GM12865 (cell line): ENCODE measurements at regions not wholly inside any gene's neighbourhood (a gene's known extent, or its start where the extent isn't known, plus 50 kb on each side); places are given as distances from the start of the nearest gene placed in this dataset.

Experiments used
- DNase-seq: peaks from one replicate; pipeline ENCODE4 v3.0.0; 2010; ENCODE audit warnings: low read depth
- H3K4me3 ChIP-seq: 2 replicates; pipeline ENCODE4 v1.5.1; 2011; ENCODE audit warnings: mild to moderate bottlenecking, low read depth, low read length, control low read depth
- TF ChIP-seq, protein P1 (sequence below): IDR thresholded peaks from 2 replicates; pipeline ENCODE4 v1.5.1; 2011; ENCODE audit warnings: low read length, control low read depth, low read depth, inconsistent platforms; ENCODE audit not compliant: insufficient read depth; ENCODE audit errors: missing control alignments

DNA sequence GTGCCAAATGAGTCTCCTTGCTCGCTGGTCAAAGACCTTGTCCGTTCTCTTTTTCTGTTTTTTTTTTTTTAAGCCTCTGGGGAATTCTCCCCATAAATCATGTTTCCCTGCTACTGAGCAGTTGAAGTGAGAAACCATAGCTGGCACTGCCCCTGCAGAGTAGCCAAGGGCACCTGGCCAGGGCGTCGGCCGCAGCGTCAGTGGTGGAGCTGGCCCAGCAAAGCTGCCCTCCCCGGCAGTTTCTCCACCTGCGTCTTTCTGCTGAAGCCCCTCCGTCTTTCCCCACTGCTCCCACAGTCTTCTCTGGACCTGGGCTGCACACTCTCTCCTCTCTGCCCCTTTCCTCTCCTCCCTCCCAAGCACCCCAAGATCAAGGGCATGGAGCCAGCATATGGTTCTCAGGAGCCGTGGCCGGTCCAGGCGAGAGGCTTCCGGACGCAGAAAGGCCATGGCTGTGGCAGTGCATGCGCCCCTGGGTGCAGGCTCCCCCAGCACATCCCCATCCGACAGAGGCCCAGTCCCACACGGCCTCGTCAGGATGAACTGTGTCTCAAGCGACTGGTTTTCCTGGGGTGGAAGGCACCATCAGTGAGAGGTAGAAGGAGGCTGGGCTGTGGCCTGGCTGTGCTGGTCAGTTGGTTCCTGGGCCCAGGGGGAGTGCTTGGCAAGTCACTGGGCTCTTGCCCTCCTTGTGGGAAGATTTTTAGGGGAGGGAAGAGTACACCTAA is 218.1 kb downstream of the ERMARD start:
- TF ChIP-seq, protein P1, sequence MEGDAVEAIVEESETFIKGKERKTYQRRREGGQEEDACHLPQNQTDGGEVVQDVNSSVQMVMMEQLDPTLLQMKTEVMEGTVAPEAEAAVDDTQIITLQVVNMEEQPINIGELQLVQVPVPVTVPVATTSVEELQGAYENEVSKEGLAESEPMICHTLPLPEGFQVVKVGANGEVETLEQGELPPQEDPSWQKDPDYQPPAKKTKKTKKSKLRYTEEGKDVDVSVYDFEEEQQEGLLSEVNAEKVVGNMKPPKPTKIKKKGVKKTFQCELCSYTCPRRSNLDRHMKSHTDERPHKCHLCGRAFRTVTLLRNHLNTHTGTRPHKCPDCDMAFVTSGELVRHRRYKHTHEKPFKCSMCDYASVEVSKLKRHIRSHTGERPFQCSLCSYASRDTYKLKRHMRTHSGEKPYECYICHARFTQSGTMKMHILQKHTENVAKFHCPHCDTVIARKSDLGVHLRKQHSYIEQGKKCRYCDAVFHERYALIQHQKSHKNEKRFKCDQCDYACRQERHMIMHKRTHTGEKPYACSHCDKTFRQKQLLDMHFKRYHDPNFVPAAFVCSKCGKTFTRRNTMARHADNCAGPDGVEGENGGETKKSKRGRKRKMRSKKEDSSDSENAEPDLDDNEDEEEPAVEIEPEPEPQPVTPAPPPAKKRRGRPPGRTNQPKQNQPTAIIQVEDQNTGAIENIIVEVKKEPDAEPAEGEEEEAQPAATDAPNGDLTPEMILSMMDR, result no peak
- no peak overlapping the region for H3K4me3 ChIP-seq
- no peak for DNase-seq

DNA sequence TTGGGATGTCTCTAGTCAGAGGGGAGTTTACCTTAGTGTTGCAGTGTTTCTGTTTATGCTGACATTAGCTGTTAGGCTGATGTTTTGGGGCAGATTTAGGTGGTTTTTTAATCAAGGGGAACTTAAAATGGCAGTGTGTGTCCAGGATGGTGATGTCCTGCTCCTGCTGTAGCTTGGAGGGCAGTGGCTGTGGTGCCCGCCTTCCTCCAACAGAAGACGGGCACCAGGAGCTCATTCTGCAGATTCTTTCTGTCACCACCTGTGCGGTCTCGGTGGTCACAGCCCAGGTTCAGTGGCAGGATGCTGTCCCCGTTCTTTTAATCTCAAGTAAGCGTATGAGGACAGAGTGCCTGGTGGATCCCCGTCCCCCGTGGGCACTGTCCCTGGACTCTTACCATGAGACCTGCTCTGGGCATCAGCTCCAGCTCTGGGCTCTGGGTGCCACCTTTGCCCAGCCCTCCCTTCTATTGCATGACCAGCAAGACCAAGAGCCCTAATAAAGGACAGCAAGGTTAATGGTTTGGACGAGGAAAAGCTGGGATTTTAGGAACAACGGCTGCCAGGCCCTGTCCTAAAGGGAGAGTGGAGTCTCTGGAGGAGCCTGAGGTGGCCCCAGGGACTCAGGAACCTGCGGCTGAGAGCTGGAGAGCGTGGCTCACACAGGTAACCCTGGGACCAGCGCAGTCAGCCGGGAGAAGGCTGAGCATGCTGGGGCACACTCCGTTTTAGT is 217.3 kb downstream of the ERMARD start:
- no peak for DNase-seq
- H3K4me3 ChIP-seq, result no peak overlapping the region
- TF ChIP-seq, protein P1, result no peak

DNA sequence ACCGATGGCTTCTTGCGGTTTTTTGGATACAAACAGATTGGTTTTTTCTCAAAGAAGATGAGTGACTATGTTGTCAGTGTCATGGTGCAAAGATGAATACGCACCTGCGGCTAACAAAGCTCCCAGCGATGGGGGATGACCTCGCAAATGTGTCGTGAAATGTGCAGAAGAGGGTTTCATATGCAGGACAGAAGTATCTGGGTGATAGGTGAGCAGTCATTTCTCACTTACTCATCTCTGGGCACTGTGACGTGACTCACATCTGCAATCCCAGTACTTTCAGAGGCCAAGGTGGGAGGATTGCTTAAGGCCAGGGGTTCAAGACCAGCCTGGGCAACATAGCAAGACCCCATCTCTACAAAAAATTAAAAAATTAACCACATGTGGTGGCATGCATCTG is 216.3 kb downstream of the ERMARD start:
- TF ChIP-seq, protein P1, result no peak
- H3K4me3 ChIP-seq, result no peak overlapping the region
- DNase-seq, result no peak

DNA sequence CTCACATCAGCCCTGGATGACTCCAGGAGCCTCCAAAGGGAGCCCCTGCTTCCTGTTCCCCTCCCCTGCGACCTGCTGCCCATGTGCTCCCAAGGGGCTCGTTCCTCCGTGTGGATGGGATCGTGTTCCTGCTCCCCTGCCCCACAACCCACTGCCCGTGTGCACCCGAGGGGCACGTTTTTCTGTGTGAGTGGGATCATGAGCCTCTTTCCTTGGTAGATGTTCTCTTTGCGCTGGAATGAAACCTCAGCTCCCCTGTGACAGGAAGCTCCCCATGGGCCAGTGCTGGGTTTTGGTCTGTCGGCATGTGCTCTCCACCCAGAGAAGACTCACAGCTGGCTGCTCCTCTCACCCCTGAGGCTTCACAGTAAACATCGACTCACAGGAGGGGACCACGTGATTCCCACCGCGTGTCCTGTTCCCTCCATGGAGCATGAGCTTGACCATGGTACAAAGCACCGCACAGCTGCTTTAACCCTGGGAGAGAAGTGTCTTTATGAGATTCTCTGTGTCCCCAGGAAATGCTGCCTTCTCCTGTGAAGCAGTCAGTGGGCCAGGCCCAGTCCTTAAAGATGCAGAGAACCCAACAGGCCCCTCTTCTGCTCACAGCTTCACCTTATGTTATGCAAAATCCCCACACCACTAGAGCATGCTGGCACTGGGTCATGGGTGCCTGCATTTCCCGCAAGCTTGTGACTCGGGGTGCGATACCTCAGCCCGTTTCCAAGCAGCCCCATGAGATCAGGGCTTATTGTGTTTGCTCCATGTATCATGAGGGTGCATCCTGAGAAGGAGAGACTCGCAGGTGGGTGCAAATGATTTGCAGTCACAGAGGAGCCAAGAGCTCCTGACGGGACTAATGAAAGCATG is 215.1 kb downstream of the ERMARD start:
- TF ChIP-seq, protein P1, result no peak

DNA sequence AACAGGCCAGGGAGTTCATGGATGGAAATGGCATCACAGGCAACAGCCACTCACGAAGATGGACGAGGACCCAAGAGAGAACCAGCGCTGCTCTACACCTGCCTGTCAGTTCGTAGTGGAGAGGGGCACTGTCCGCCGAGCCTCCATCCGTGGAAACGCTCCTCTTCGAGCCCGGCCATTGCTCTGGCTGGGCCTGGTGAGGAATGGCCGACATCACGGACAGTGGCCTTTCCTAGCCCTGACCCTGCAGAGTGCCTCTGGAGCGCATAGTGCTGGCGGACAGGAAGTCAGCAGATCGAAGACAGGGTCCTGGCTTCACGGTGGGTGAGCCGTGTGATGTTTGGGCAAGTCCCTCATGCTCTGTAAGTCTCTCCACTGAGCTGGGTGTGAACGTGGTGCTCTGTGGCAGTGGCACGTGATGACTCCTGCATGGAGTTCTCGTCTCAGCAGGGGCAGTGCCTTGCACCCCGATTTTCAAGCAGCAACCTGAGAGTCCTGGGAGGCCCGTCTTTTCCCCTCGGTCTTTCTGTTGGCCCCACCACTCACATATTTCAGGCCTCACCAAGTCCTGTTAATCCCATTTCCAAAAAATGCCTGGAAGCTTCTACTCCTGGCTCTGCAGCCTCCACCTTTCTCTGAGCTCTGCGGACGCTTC is 214.4 kb downstream of the ERMARD start:
- TF ChIP-seq, protein P1, result no peak
- no peak for DNase-seq
- H3K4me3 ChIP-seq, result no peak overlapping the region

More for the DNA sequence above, 215.1 kb downstream of the ERMARD start:
- no peak for DNase-seq
- H3K4me3 ChIP-seq, result no peak overlapping the region

DNA sequence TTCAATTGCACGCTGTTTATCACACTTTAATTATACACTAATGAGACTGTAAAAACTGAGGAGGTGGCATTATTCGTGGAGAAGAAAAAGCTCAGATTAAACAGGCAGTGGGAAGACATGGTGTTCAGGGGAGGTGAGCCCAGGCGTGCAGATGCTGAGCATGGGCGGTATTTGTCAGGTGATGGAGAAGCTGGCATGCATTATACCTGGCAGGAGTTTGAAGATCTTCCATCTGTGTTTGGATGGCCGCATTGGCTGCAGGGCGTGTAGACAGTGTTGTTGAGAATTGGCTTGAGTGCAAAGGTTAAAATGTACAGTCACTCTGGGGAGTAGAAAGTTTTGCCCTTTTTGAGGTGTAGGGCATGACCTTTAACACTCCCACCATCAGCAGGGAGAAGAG is 213.8 kb downstream of the ERMARD start:
- H3K4me3 ChIP-seq, result no peak overlapping the region
- TF ChIP-seq, protein P1, result no peak
- no peak for DNase-seq
